Stimulated activated naive CD8-positive, alpha-beta T cell treated with anti-CD3 and anti-CD28 coated beads, Interleukin-15, Interleukin-2, amounts not matched to agents 100 ng/mL and 50 ng/mL, for 24 hours (primary cell): ENCODE measurements at regions not wholly inside any gene's neighbourhood (a gene's known extent, or its start where the extent isn't known, plus 50 kb on each side); places are given as distances from the start of the nearest gene placed in this dataset.

ENCODE experiments used
- H3K27ac Mint-ChIP-seq: one replicate; pipeline ENCODE4 v1.8.0; 2021; ENCODE audit warnings: mild to moderate bottlenecking, mixed read lengths
- H3K27me3 Mint-ChIP-seq: one replicate; pipeline ENCODE4 v1.8.0; 2021; ENCODE audit warnings: mixed read lengths
- H3K36me3 Mint-ChIP-seq: one replicate; pipeline ENCODE4 v1.8.0; 2021; ENCODE audit warnings: low read depth, mixed read lengths
- H3K4me1 Mint-ChIP-seq: one replicate; pipeline ENCODE4 v1.8.0; 2021; ENCODE audit warnings: low read depth, mixed read lengths
- H3K4me3 Mint-ChIP-seq: one replicate; pipeline ENCODE4 v1.8.0; 2021; ENCODE audit warnings: mild to moderate bottlenecking, mixed read lengths
- H3K9me3 Mint-ChIP-seq: one replicate; pipeline ENCODE4 v1.8.0; 2021; ENCODE audit warnings: mixed read lengths

DNA sequence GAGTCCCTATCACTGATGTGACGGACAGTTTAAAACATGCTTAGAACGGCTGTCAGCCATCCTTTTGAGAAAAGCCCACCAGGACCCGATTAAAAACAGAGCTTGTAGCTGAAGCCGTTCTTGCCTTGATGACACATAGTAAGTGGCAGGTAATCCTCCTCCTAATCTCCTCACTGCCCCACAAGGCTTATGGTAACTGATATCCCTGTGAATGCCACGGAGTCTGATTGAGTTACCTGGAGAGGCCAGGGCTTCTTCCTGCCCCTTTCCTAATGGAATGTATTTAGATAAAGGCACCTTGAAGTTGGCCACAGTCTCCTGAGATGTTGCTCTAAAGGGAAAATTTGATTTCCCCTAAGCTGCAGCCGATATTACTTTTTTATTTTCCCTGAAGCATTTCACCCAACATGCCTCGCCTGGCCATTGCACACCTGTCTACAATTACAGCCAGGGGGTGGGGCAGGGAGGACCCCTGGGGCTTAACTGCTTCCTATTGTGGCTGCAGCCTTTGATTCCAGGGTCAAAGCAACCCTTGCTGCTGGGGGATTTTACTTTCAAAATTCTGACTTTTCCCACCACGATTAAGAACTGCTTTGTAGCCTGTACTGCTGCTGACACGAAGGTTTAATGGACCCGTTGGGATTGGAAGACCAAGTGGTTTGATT is 169.0 kb upstream of the GPR26 start:
- H3K27ac Mint-ChIP-seq = no peak overlapping the region
- no peaks in the 10 kb centered on the region for H3K4me1 Mint-ChIP-seq
- no peaks in the 10 kb centered on the region for H3K36me3 Mint-ChIP-seq
- no peak overlapping the region for H3K4me3 Mint-ChIP-seq
- H3K9me3 Mint-ChIP-seq = no peaks in the 10 kb centered on the region
- H3K27me3 Mint-ChIP-seq = peaks cover 7% of the 10 kb centered on the region

- Mint-ChIP-seq H3K36me3 (no peaks in the 10 kb centered on the region), H3K4me1 (no peaks in the 10 kb centered on the region), H3K9me3 (no peaks in the 10 kb centered on the region), H3K4me3 (no peak overlapping the region), H3K27me3 (peaks cover 5% of the 10 kb centered on the region), H3K27ac (no peak overlapping the region)
Measured at GRCh38 chr10:123500110-123500509, 166.0 kb upstream of the GPR26 start.

GRCh38 chr10:123501148-123501547 is 165.0 kb upstream of the GPR26 start:
- no peak overlapping the region for H3K27ac Mint-ChIP-seq
- H3K4me1 Mint-ChIP-seq = no peaks in the 10 kb centered on the region
- H3K9me3 Mint-ChIP-seq = no peaks in the 10 kb centered on the region
- H3K36me3 Mint-ChIP-seq = no peaks in the 10 kb centered on the region
- no peak overlapping the region for H3K4me3 Mint-ChIP-seq
- peaks cover 5% of the 10 kb centered on the region for H3K27me3 Mint-ChIP-seq

GRCh38 chr10:123502983-123503382 is 163.2 kb upstream of the GPR26 start:
- Mint-ChIP-seq H3K36me3 (no peaks in the 10 kb centered on the region), H3K4me3 (no peak overlapping the region), H3K27me3 (peaks cover 4% of the 10 kb centered on the region)

DNA sequence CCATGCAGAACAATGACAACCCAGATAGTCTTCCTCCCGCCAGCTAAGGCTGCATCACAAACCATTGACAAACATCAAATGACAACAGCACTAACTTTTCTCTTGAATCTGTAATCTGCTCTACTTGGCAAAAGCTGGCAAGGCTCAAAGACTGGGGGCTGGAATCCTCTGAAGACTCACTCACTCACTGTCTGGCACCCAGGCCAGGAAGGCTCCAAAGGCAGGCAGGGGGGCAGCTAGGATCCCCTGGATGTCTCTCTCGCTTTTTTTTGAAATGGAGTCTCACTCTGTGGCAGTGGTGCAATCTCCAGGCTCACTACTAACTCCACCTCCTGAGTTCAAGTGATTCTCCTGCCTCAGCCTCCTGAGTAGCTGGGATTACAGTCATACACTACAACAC is 159.7 kb upstream of the GPR26 start:
- no peaks in the 10 kb centered on the region for H3K4me1 Mint-ChIP-seq
- H3K27ac Mint-ChIP-seq = no peak overlapping the region
- no peaks in the 10 kb centered on the region for H3K36me3 Mint-ChIP-seq
- H3K27me3 Mint-ChIP-seq = no peaks in the 10 kb centered on the region
- H3K4me3 Mint-ChIP-seq = no peak overlapping the region
- no peaks in the 10 kb centered on the region for H3K9me3 Mint-ChIP-seq

More at GRCh38 chr10:123502983-123503382, 163.2 kb upstream of the GPR26 start:
- H3K9me3 Mint-ChIP-seq = no peaks in the 10 kb centered on the region
- H3K27ac Mint-ChIP-seq = no peak overlapping the region
- H3K4me1 Mint-ChIP-seq = no peaks in the 10 kb centered on the region

GRCh38 chr10:123507298-123507697 is 158.9 kb upstream of the GPR26 start:
- Mint-ChIP-seq H3K4me3 (no peak overlapping the region), H3K9me3 (no peaks in the 10 kb centered on the region), H3K4me1 (no peaks in the 10 kb centered on the region), H3K27ac (no peak overlapping the region), H3K36me3 (no peaks in the 10 kb centered on the region), H3K27me3 (no peaks in the 10 kb centered on the region)

DNA sequence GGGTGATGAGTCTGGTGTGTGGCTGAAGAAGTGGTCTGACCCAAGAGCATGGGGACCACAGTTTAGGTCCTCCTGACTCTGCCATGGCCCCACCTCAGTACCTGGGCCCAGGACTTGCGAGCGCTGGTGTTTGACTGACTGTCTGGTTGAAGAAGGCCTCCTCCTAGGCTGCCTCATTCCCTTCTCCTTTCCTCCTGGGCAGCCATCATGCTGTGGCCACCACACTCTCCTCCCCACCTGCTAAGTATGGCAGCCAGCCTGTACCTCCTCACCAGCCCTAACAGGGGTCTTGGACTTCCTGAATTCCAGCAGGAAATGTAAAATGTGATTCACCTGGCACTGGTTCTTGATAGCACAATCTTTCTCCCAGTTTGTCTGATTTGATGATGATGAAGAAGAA is 156.8 kb upstream of the GPR26 start:
- H3K4me1 Mint-ChIP-seq = no peaks in the 10 kb centered on the region
- no peak overlapping the region for H3K27ac Mint-ChIP-seq

GRCh38 chr10:123512901-123513775 is 153.0 kb upstream of the GPR26 start:
- no peak overlapping the region for H3K27ac Mint-ChIP-seq
- H3K4me1 Mint-ChIP-seq = no peaks in the 10 kb centered on the region
- H3K27me3 Mint-ChIP-seq = peaks cover 6% of the 10 kb centered on the region
- no peaks in the 10 kb centered on the region for H3K9me3 Mint-ChIP-seq
- no peak overlapping the region for H3K4me3 Mint-ChIP-seq
- no peaks in the 10 kb centered on the region for H3K36me3 Mint-ChIP-seq

More for the DNA sequence above, 156.8 kb upstream of the GPR26 start:
- H3K36me3 Mint-ChIP-seq = no peaks in the 10 kb centered on the region
- H3K4me3 Mint-ChIP-seq = no peak overlapping the region
- H3K9me3 Mint-ChIP-seq = no peaks in the 10 kb centered on the region
- no peaks in the 10 kb centered on the region for H3K27me3 Mint-ChIP-seq

GRCh38 chr10:123513870-123514269 is 152.3 kb upstream of the GPR26 start:
- H3K4me3 Mint-ChIP-seq = no peak overlapping the region
- H3K27ac Mint-ChIP-seq = no peak overlapping the region
- no peaks in the 10 kb centered on the region for H3K4me1 Mint-ChIP-seq
- no peaks in the 10 kb centered on the region for H3K36me3 Mint-ChIP-seq
- peaks cover 6% of the 10 kb centered on the region for H3K27me3 Mint-ChIP-seq
- no peaks in the 10 kb centered on the region for H3K9me3 Mint-ChIP-seq

DNA sequence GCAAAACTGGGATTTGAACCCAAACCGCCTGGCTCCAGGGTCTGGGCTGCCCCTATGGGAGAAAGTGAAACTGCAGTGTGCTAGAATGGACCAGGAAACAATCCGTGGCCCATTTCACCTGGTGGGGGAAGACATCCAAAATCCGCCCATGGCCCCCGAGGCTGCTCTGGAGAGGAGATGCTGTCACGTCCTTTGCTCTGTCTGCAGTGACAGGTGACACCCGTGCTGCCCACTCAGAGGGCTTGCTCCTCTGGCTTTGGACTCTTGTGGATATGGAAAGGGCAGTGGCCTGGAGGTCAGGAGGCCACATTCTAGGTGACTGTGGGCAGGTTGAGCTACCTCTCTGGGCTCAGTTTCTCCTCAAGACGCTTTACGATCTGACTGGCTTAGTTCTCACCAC is 151.2 kb upstream of the GPR26 start:
- H3K4me1 Mint-ChIP-seq = no peaks in the 10 kb centered on the region
- no peaks in the 10 kb centered on the region for H3K9me3 Mint-ChIP-seq
- no peak overlapping the region for H3K27ac Mint-ChIP-seq
- peaks cover 6% of the 10 kb centered on the region for H3K27me3 Mint-ChIP-seq
- no peak overlapping the region for H3K4me3 Mint-ChIP-seq
- no peaks in the 10 kb centered on the region for H3K36me3 Mint-ChIP-seq

GRCh38 chr10:123515661-123516060 is 150.5 kb upstream of the GPR26 start:
- Mint-ChIP-seq H3K27ac (no peak overlapping the region), H3K4me3 (no peak overlapping the region), H3K36me3 (no peaks in the 10 kb centered on the region), H3K9me3 (no peaks in the 10 kb centered on the region), H3K27me3 (peaks cover 6% of the 10 kb centered on the region), H3K4me1 (no peaks in the 10 kb centered on the region)

DNA sequence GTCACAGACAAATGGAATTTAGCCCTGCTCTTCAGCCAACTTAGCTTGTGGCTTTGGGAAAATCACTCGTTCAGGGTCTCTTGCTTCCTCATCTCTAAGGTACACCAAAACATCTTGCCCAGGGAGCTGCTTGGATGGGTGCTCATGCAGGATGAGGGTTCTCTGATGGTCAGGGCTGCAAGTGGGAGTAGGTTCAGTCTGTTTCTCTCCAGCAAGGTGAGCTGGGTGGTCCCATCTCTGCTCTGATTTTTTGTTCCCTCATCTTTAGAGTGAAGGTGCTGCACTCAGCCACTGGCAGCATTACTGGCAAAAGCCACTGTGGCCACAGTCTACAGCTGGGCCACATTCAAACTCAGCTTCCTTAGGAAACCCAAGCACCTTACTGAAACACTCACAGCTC is 149.9 kb upstream of the GPR26 start:
- H3K27ac Mint-ChIP-seq = no peak overlapping the region
- H3K36me3 Mint-ChIP-seq = no peaks in the 10 kb centered on the region
- H3K9me3 Mint-ChIP-seq = no peaks in the 10 kb centered on the region
- H3K27me3 Mint-ChIP-seq = peaks cover 6% of the 10 kb centered on the region
- no peaks in the 10 kb centered on the region for H3K4me1 Mint-ChIP-seq
- no peak overlapping the region for H3K4me3 Mint-ChIP-seq

- H3K9me3 Mint-ChIP-seq = no peaks in the 10 kb centered on the region
- no peak overlapping the region for H3K27ac Mint-ChIP-seq
- H3K36me3 Mint-ChIP-seq = no peaks in the 10 kb centered on the region
- no peak overlapping the region for H3K4me3 Mint-ChIP-seq
- peaks cover 6% of the 10 kb centered on the region for H3K27me3 Mint-ChIP-seq
- H3K4me1 Mint-ChIP-seq = no peaks in the 10 kb centered on the region
Measured at GRCh38 chr10:123517426-123517825, 148.7 kb upstream of the GPR26 start.

GRCh38 chr10:123517901-123518300 is 148.3 kb upstream of the GPR26 start:
- Mint-ChIP-seq H3K9me3 (no peaks in the 10 kb centered on the region), H3K27ac (no peak overlapping the region), H3K27me3 (peaks cover 6% of the 10 kb centered on the region), H3K4me3 (no peak overlapping the region), H3K36me3 (no peaks in the 10 kb centered on the region), H3K4me1 (no peaks in the 10 kb centered on the region)

GRCh38 chr10:123518765-123519164 is 147.4 kb upstream of the GPR26 start:
- Mint-ChIP-seq H3K4me1 (no peaks in the 10 kb centered on the region), H3K36me3 (no peaks in the 10 kb centered on the region), H3K27ac (no peak overlapping the region), H3K4me3 (no peak overlapping the region), H3K9me3 (no peaks in the 10 kb centered on the region), H3K27me3 (peaks cover 12% of the 10 kb centered on the region)
